ENCODE measurements at regions not wholly inside any gene's neighbourhood (a gene's known extent, or its start where the extent isn't known, plus 50 kb on each side); places are given as distances from the start of the nearest gene placed in this dataset.
"Not testable (repeated sequence)": the region's sequence is repeated elsewhere in the genome, so short reads cannot be mapped to it uniquely, and the experiment has no call there.

DNA sequence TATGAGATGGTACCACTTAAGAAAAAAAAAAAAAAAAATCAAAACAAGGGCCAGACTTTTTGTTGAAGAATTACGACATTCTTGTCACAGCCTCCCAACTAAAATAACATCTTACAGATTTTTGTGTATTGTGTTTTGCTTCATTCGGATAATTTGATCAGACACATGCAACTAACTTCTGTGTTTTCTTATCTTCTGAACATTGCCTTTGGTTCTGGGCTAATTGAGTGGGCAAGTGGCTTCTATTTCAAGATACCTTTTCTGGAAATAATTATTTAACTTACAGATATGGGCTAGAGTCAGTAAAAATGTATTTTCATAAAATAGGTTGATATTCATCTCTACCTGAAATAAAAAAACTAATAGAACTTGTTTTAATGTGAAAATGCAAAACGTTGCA, 165.1 kb downstream of the ANKRD7 start:
- H3K4me3 ChIP-seq (ENCODE audit: low read length), result no peak overlapping the region
- no peak for DNase-seq (ENCODE audit: low read depth)
- TF ChIP-seq, protein P1, sequence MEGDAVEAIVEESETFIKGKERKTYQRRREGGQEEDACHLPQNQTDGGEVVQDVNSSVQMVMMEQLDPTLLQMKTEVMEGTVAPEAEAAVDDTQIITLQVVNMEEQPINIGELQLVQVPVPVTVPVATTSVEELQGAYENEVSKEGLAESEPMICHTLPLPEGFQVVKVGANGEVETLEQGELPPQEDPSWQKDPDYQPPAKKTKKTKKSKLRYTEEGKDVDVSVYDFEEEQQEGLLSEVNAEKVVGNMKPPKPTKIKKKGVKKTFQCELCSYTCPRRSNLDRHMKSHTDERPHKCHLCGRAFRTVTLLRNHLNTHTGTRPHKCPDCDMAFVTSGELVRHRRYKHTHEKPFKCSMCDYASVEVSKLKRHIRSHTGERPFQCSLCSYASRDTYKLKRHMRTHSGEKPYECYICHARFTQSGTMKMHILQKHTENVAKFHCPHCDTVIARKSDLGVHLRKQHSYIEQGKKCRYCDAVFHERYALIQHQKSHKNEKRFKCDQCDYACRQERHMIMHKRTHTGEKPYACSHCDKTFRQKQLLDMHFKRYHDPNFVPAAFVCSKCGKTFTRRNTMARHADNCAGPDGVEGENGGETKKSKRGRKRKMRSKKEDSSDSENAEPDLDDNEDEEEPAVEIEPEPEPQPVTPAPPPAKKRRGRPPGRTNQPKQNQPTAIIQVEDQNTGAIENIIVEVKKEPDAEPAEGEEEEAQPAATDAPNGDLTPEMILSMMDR (conservative IDR thresholded peaks at IDR 0.05; ENCODE audit: low read depth, low read length), result no peak

DNA sequence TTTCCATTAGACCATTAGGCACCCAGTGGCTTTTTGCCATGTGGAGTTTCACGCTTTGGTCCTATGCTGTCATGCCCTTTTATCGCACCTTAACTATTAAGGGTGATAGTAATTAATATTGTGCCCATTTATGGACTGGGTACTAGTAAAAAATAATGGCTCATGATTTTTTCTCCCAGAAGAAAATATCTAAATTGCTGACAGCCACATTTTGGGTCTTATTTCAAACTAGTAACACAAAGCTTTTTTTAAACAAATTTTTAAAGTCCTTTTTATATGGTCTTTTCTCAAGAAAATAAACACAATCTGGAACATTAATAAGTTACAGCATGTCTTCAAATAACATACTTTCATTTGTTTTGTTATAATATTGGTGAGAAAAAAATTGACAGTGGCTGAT, 179.7 kb downstream of the ANKRD7 start:
- no peak for DNase-seq (ENCODE audit: low read depth)
- TF ChIP-seq, protein P1 (conservative IDR thresholded peaks at IDR 0.05; ENCODE audit: low read depth, low read length), result no peak
- H3K4me3 ChIP-seq (ENCODE audit: low read length), result no peak overlapping the region

GRCh38 chr7:118418433-118418832, 193.9 kb downstream of the ANKRD7 start:
- TF ChIP-seq, protein P1 (conservative IDR thresholded peaks at IDR 0.05; ENCODE audit: low read depth, low read length), result no peak
- DNase-seq (ENCODE audit: low read depth), result no peak
- no peak overlapping the region for H3K4me3 ChIP-seq (ENCODE audit: low read length)

GRCh38 chr7:118420888-118421287, 196.4 kb downstream of the ANKRD7 start:
- H3K4me3 ChIP-seq (ENCODE audit: low read length), result no peak overlapping the region
- no peak for DNase-seq (ENCODE audit: low read depth)
- TF ChIP-seq, protein P1 (conservative IDR thresholded peaks at IDR 0.05; ENCODE audit: low read depth, low read length), result no peak

DNA sequence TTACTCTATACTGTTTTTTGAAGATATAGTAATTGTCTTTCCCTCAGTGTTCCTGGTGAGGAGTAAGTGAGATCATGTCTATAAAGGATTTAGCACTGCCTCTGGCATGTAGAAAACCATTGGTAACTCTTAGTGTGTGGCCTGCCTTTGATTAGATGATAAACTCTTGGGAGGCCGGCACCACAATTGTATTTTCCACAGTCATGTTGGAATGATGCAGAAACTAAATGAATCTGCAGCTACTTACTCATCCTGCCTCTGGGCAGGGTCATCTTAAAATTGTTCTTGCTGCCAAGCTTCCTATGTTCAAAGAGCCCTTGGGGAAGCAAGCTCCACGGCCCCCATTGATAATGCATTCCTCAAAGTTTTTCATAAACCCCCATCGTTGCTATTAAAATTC, 204.6 kb downstream of the ANKRD7 start:
- TF ChIP-seq, protein P1 (conservative IDR thresholded peaks at IDR 0.05; ENCODE audit: low read depth, low read length), result no peak
- DNase-seq (ENCODE audit: low read depth), result no peak
- no peak overlapping the region for H3K4me3 ChIP-seq (ENCODE audit: low read length)

GRCh38 chr7:118436663-118437062, 212.2 kb downstream of the ANKRD7 start:
- TF ChIP-seq, protein P1 (conservative IDR thresholded peaks at IDR 0.05; ENCODE audit: low read depth, low read length), result no peak
- no peak overlapping the region for H3K4me3 ChIP-seq (ENCODE audit: low read length)
- no peak for DNase-seq (ENCODE audit: low read depth)

DNA sequence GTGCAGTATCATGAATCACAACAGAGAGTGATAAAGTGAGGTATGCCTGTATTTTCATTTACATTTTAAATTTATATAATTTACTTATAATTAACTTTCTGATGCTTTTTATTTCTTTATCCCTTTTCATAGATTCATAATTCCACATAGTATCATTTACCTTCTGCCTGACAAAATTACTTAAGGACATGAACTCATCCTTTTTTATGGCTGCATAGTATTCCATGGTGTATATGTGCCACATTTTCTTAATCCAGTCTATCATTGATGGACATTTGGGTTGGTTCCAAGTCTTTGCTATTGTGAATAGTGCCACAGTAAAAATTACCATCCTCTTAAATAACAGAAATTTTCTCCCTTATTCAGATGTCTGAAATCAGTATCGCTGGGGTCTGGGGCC, 224.5 kb downstream of the ANKRD7 start:
- H3K4me3 ChIP-seq (ENCODE audit: low read length); DNase-seq (ENCODE audit: low read depth): not testable (repeated sequence)

Data from retinal pigment epithelial cell (primary cell).